Upper lobe of right lung (tissue), 1 donor: ENCODE measurements at regions not wholly inside any gene's neighbourhood (a gene's known extent, or its start where the extent isn't known, plus 50 kb on each side); places are given as distances from the start of the nearest gene placed in this dataset.

Experiments
- ATAC-seq: fragments of 200-7000 bp; cut with Tn5 transposase; one replicate; pipeline ENCODE4 v1.9.1; 2020; ENCODE audit warnings: mild to moderate bottlenecking, moderate library complexity
- DNase-seq: peaks from one replicate; pipeline ENCODE4 v3.0.0-alpha.2; 2020
- H3K27ac ChIP-seq: fragments of 200-600 bp; one replicate; pipeline ENCODE4 v1.8.0; 2022
- H3K27me3 ChIP-seq: fragments of 200-600 bp; one replicate; pipeline ENCODE4 v1.8.0; 2022; ENCODE audit warnings: mild to moderate bottlenecking
- H3K36me3 ChIP-seq: fragments of 200-600 bp; one replicate; pipeline ENCODE4 v1.8.0; 2022
- H3K4me1 ChIP-seq: fragments of 200-600 bp; one replicate; pipeline ENCODE4 v1.8.0; 2022
- H3K4me3 ChIP-seq: fragments of 200-600 bp; one replicate; pipeline ENCODE4 v1.8.0; 2022; ENCODE audit warnings: mild to moderate bottlenecking
- H3K9me3 ChIP-seq: fragments of 200-600 bp; one replicate; pipeline ENCODE4 v1.8.0; 2022
- CTCF ChIP-seq: fragments of 200-600 bp; IDR thresholded peaks from one replicate; pipeline ENCODE4 v1.8.0; 2022; ENCODE audit warnings: antibody characterized with exemption
- intact Hi-C: fragments of 100-400 bp; cut with DNase I; formaldehyde crosslinking; loops from one replicate; pipeline ENCODE4 v1.11.0; 2022
- donor health status: DM: no; HTN: yes; CAD: no; lungs with severe emphysema.

- Histone ChIP-seq H3K4me1 (no peaks in the 10 kb centered on the region), H3K27me3 (no peaks in the 10 kb centered on the region), H3K36me3 (no peaks in the 10 kb centered on the region), H3K27ac (no peak overlapping the region), H3K9me3 (no peaks in the 10 kb centered on the region), H3K4me3 (peak overlapping the region; percentile 15)
- DNase-seq (no peak), ATAC-seq (no peak)
- no peak for TF ChIP-seq CTCF
- intact Hi-C loops, result no loop called here
Observed at GRCh38 chr16:65200857-65201256, 79.0 kb upstream of the CDH11 start.

GRCh38 chr16:65200156-65200773, 78.4 kb upstream of the CDH11 start:
- Histone ChIP-seq H3K4me1 (no peaks in the 10 kb centered on the region), H3K9me3 (no peaks in the 10 kb centered on the region), H3K27me3 (no peaks in the 10 kb centered on the region), H3K4me3 (no peak overlapping the region), H3K27ac (no peak overlapping the region), H3K36me3 (no peaks in the 10 kb centered on the region)
- no peak for TF ChIP-seq CTCF
- intact Hi-C loops, result no loop called here
- no peak for DNase-seq
- ATAC-seq, result no peak

GRCh38 chr16:65196420-65197075, 74.7 kb upstream of the CDH11 start:
- no peaks in the 10 kb centered on the region for H3K9me3 ChIP-seq
- no peak overlapping the region for H3K4me3 ChIP-seq
- intact Hi-C loops, result no loop called here
- no peaks in the 10 kb centered on the region for H3K4me1 ChIP-seq
- no peak for TF ChIP-seq CTCF
- ATAC-seq, result no peak
- no peaks in the 10 kb centered on the region for H3K36me3 ChIP-seq
- no peak overlapping the region for H3K27ac ChIP-seq
- DNase-seq, result no peak
- no peaks in the 10 kb centered on the region for H3K27me3 ChIP-seq

DNA sequence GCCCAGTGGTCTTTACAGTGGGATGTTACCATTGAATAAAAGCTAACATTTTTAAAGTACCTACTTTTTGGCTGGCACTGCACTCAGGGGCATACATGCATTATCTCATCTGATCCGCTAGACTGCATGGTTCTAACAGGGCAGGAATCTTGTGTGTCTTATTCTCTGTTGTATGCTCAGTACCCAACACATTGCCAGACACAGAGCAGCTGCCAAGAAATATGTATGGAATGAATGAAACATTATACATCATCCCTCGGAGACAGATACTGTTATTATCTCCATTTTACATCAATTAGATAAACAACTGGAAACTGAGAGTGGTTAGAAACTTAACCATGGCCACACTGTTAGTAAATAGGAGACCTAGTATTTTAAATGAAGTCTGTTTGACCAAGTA, 74.1 kb upstream of the CDH11 start:
- H3K36me3 ChIP-seq, result no peaks in the 10 kb centered on the region
- intact Hi-C loops, result no loop called here
- DNase-seq, result no peak
- H3K9me3 ChIP-seq, result no peaks in the 10 kb centered on the region
- H3K4me3 ChIP-seq, result no peak overlapping the region
- no peaks in the 10 kb centered on the region for H3K27me3 ChIP-seq
- H3K27ac ChIP-seq, result no peak overlapping the region
- H3K4me1 ChIP-seq, result no peaks in the 10 kb centered on the region
- no peak for TF ChIP-seq CTCF
- no peak for ATAC-seq

- ATAC-seq, result no peak
- H3K36me3 ChIP-seq, result no peaks in the 10 kb centered on the region
- TF ChIP-seq CTCF, result no peak
- no peaks in the 10 kb centered on the region for H3K4me1 ChIP-seq
- no peaks in the 10 kb centered on the region for H3K9me3 ChIP-seq
- intact Hi-C loops, result no loop called here
- no peaks in the 10 kb centered on the region for H3K27me3 ChIP-seq
- no peak overlapping the region for H3K4me3 ChIP-seq
- no peak for DNase-seq
- H3K27ac ChIP-seq, result no peak overlapping the region
Observed at GRCh38 chr16:65185241-65185778, 63.4 kb upstream of the CDH11 start.
